GM21423 (cell line): ENCODE measurements at regions not wholly inside any gene's neighbourhood (a gene's known extent, or its start where the extent isn't known, plus 50 kb on each side); places are given as distances from the start of the nearest gene placed in this dataset.
"Not testable (repeated sequence)": the region's sequence is repeated elsewhere in the genome, so short reads cannot be mapped to it uniquely, and the experiment has no call there.

Source experiments
- ATAC-seq: cut with Tn5 transposase; IDR thresholded peaks from one replicate; pipeline ENCODE4 v1.9.1; 2021; ENCODE audit warnings: mild to moderate bottlenecking, moderate library complexity; ENCODE audit not compliant: unreplicated experiment

- ATAC-seq, result no peak
Observed at GRCh38 chr5:63022403-63022802, 443.8 kb downstream of the LRRC70 start.

- no peak for ATAC-seq
Observed at GRCh38 chr5:63011158-63011557, 432.5 kb downstream of the LRRC70 start.

- ATAC-seq, result no peak
Observed at GRCh38 chr5:63008195-63008594, 429.6 kb downstream of the LRRC70 start.

GRCh38 chr5:62994842-62995241, 416.2 kb downstream of the LRRC70 start:
- ATAC-seq, result not testable (repeated sequence)

- no peak for ATAC-seq
Observed at GRCh38 chr5:62985749-62986148, 407.1 kb downstream of the LRRC70 start.

GRCh38 chr5:62982348-62982747, 403.7 kb downstream of the LRRC70 start:
- ATAC-seq, result no peak

- no peak for ATAC-seq
Observed at GRCh38 chr5:62980884-62981283, 402.3 kb downstream of the LRRC70 start.

GRCh38 chr5:62979472-62979871, 400.9 kb downstream of the LRRC70 start:
- ATAC-seq, result no peak

- ATAC-seq, result no peak
Observed at GRCh38 chr5:62977661-62978060, 399.0 kb downstream of the LRRC70 start.

- no peak for ATAC-seq
Observed at GRCh38 chr5:62974623-62975022, 396.0 kb downstream of the LRRC70 start.

- no peak for ATAC-seq
Observed at GRCh38 chr5:62969409-62970120, 390.9 kb downstream of the LRRC70 start.

- no peak for ATAC-seq
Observed at GRCh38 chr5:62964428-62964827, 385.8 kb downstream of the LRRC70 start.

- ATAC-seq, result no peak
Observed at GRCh38 chr5:62960781-62961180, 382.2 kb downstream of the LRRC70 start.

GRCh38 chr5:62956597-62956996, 378.0 kb downstream of the LRRC70 start:
- no peak for ATAC-seq

GRCh38 chr5:62954578-62954977, 376.0 kb downstream of the LRRC70 start:
- no peak for ATAC-seq

- ATAC-seq, result no peak
Observed at GRCh38 chr5:62948301-62948700, 369.7 kb downstream of the LRRC70 start.

GRCh38 chr5:62942384-62942783, 363.8 kb downstream of the LRRC70 start:
- no peak for ATAC-seq

GRCh38 chr5:62938927-62939326, 360.3 kb downstream of the LRRC70 start:
- ATAC-seq, result no peak

- ATAC-seq, result no peak
Observed at GRCh38 chr5:62937661-62938558, 359.3 kb downstream of the LRRC70 start.

GRCh38 chr5:62935660-62936059, 357.0 kb downstream of the LRRC70 start:
- no peak for ATAC-seq

- ATAC-seq, result no peak
Observed at GRCh38 chr5:62934319-62934718, 355.7 kb downstream of the LRRC70 start.

GRCh38 chr5:62933261-62933660, 354.6 kb downstream of the LRRC70 start:
- no peak for ATAC-seq
